ENCODE measurements at regions not wholly inside any gene's neighbourhood (a gene's known extent, or its start where the extent isn't known, plus 50 kb on each side); places are given as distances from the start of the nearest gene placed in this dataset.

DNA sequence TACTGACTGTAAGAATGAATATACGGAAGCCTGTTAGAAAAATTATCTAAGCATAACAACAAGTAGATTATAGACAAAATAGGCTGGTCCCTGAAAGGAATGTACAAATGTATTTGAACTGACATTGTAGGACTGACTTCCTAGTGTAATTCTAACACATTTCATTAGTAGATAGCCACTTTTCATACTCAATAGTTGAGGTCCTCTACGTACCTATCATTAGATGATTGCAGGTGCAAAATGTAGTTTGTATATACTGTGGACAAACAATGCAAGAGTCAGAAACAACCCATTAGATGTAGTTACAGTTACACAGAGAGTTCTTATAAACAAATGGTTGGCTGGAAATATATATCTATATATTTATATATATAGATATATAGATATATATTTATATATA, 402.3 kb upstream of the SLITRK6 start:
- Histone ChIP-seq H3K4me1 (ENCODE audit: insufficient read depth, insufficient read length) (no peaks in the 10 kb centered on the region), H3K9ac (ENCODE audit: insufficient read length, low read depth) (no peak overlapping the region), H3K9me3 (ENCODE audit: insufficient read depth, low read length) (no peaks in the 10 kb centered on the region), H3K4me3 (ENCODE audit: insufficient read length, low read depth) (no peak overlapping the region), H3K27me3 (ENCODE audit: insufficient read depth, insufficient read length) (no peaks in the 10 kb centered on the region), H3K36me3 (ENCODE audit: insufficient read depth, insufficient read length, low read length) (no peaks in the 10 kb centered on the region)
- TF ChIP-seq ZNF274 (IDR thresholded peaks at IDR 0.05; ENCODE audit: low read depth, low read length) (no peak), YY1 (IDR thresholded peaks at IDR 0.05; ENCODE audit: insufficient read depth, insufficient read length) (no peak), SUZ12 (IDR thresholded peaks at IDR 0.05; ENCODE audit: extremely low read depth, insufficient read depth, insufficient read length) (no peak)
- DNase-seq (ENCODE audit: low read depth, low spot score) = no peak

DNA sequence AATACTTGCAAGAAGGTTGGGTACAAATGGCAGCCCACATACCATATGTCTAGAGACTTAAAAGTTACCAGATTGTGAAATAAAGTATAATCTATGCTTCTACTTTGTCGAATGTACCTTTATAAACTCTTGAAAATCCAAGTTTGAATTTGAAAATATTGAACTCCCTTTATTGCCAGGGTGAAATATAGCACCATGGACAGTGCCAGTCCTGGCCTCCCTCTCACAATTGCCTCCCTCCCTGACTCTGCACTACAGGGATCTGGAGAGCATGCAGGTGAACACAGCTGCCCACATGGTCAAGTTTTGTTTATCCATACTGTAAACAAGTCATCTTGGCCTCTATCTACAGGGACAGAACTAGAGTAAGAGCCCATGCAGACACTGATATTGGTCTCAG, 394.1 kb upstream of the SLITRK6 start:
- no peaks in the 10 kb centered on the region for H3K4me1 ChIP-seq (ENCODE audit: insufficient read depth, insufficient read length)
- H3K36me3 ChIP-seq (ENCODE audit: insufficient read depth, insufficient read length, low read length) = no peaks in the 10 kb centered on the region
- no peaks in the 10 kb centered on the region for H3K9me3 ChIP-seq (ENCODE audit: insufficient read depth, low read length)
- no peak for DNase-seq (ENCODE audit: low read depth, low spot score)
- H3K9ac ChIP-seq (ENCODE audit: insufficient read length, low read depth) = no peak overlapping the region
- H3K27me3 ChIP-seq (ENCODE audit: insufficient read depth, insufficient read length) = no peaks in the 10 kb centered on the region
- TF ChIP-seq SUZ12 (IDR thresholded peaks at IDR 0.05; ENCODE audit: extremely low read depth, insufficient read depth, insufficient read length) (no peak), YY1 (IDR thresholded peaks at IDR 0.05; ENCODE audit: insufficient read depth, insufficient read length) (no peak), ZNF274 (IDR thresholded peaks at IDR 0.05; ENCODE audit: low read depth, low read length) (no peak)
- no peak overlapping the region for H3K4me3 ChIP-seq (ENCODE audit: insufficient read length, low read depth)

DNA sequence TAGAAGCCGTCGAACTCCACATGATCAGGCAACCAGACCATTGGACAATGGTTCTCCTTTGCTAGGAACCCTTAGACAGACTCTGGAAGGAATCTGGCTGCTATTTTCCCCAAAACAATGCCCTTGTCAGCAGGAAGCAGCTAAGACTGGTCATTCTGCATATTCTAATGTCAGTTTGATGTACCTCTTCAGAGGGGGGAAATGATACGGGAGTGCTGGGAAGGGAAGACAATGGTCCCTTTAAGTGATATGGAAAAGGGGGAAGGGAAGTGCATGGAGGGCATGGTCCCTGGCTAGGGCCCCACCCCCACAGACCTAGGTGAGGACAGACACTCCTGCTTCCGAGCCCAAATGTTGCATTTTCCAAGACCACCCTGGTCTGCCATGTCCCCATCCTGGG, 389.0 kb upstream of the SLITRK6 start:
- H3K9ac ChIP-seq (ENCODE audit: insufficient read length, low read depth) = no peak overlapping the region
- no peaks in the 10 kb centered on the region for H3K9me3 ChIP-seq (ENCODE audit: insufficient read depth, low read length)
- no peak for TF ChIP-seq YY1 (IDR thresholded peaks at IDR 0.05; ENCODE audit: insufficient read depth, insufficient read length)
- TF ChIP-seq SUZ12 (IDR thresholded peaks at IDR 0.05; ENCODE audit: extremely low read depth, insufficient read depth, insufficient read length) = no peak
- no peak for TF ChIP-seq ZNF274 (IDR thresholded peaks at IDR 0.05; ENCODE audit: low read depth, low read length)
- no peaks in the 10 kb centered on the region for H3K36me3 ChIP-seq (ENCODE audit: insufficient read depth, insufficient read length, low read length)
- no peak overlapping the region for H3K4me3 ChIP-seq (ENCODE audit: insufficient read length, low read depth)
- no peaks in the 10 kb centered on the region for H3K4me1 ChIP-seq (ENCODE audit: insufficient read depth, insufficient read length)
- peak; percentile 46 for DNase-seq (ENCODE audit: low read depth, low spot score)
- H3K27me3 ChIP-seq (ENCODE audit: insufficient read depth, insufficient read length) = no peaks in the 10 kb centered on the region

DNA sequence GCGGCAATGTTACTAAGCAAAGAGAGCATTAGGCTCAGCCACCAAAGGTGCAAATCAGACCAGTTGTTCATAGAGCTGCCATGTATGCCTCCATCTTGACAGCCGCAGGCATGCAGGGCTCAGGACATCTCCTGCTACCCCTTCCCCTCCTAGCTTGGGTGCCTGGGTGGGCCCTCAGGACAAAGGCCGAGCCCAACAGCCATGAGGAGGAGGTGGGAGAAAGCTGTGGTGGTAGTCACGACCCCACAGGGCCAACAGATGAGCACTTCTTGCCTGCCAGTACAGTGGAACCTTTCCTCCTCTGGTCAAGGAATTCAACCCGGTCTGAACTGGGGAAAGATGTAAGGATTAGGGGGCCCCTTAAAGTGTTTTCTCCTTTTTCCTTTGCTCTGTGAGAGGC, 386.4 kb upstream of the SLITRK6 start:
- no peak for DNase-seq (ENCODE audit: low read depth, low spot score)
- Histone ChIP-seq H3K4me3 (ENCODE audit: insufficient read length, low read depth) (no peak overlapping the region), H3K9ac (ENCODE audit: insufficient read length, low read depth) (no peak overlapping the region), H3K27me3 (ENCODE audit: insufficient read depth, insufficient read length) (no peaks in the 10 kb centered on the region), H3K36me3 (ENCODE audit: insufficient read depth, insufficient read length, low read length) (no peaks in the 10 kb centered on the region), H3K9me3 (ENCODE audit: insufficient read depth, low read length) (no peaks in the 10 kb centered on the region), H3K4me1 (ENCODE audit: insufficient read depth, insufficient read length) (no peaks in the 10 kb centered on the region)
- TF ChIP-seq ZNF274 (IDR thresholded peaks at IDR 0.05; ENCODE audit: low read depth, low read length) (no peak), YY1 (IDR thresholded peaks at IDR 0.05; ENCODE audit: insufficient read depth, insufficient read length) (no peak), SUZ12 (IDR thresholded peaks at IDR 0.05; ENCODE audit: extremely low read depth, insufficient read depth, insufficient read length) (no peak)

DNA sequence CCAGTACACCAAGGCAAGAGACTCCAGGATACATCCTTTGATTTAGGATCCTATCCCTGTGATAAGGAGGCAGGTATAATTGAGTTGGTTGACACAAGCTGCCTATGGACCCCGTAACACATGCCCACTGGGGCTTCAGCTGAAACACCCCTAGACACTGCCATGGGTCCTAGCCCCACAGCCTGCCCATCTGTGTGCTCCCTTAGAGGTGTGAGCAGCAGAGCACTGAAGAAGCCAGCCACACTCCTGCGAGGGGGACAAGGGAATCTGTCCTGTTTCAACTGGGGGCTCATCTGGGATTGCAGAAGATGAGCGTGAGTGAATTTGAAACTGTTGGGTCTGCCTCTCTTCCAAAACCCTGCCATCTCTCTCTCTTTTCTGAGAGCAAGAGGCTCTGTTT, 385.9 kb upstream of the SLITRK6 start:
- Histone ChIP-seq H3K4me1 (ENCODE audit: insufficient read depth, insufficient read length) (no peaks in the 10 kb centered on the region), H3K9ac (ENCODE audit: insufficient read length, low read depth) (no peak overlapping the region), H3K9me3 (ENCODE audit: insufficient read depth, low read length) (no peaks in the 10 kb centered on the region), H3K27me3 (ENCODE audit: insufficient read depth, insufficient read length) (no peaks in the 10 kb centered on the region), H3K4me3 (ENCODE audit: insufficient read length, low read depth) (no peak overlapping the region), H3K36me3 (ENCODE audit: insufficient read depth, insufficient read length, low read length) (no peaks in the 10 kb centered on the region)
- DNase-seq (ENCODE audit: low read depth, low spot score) = no peak
- TF ChIP-seq ZNF274 (IDR thresholded peaks at IDR 0.05; ENCODE audit: low read depth, low read length) = no peak
- no peak for TF ChIP-seq YY1 (IDR thresholded peaks at IDR 0.05; ENCODE audit: insufficient read depth, insufficient read length)
- TF ChIP-seq SUZ12 (IDR thresholded peaks at IDR 0.05; ENCODE audit: extremely low read depth, insufficient read depth, insufficient read length) = no peak

DNA sequence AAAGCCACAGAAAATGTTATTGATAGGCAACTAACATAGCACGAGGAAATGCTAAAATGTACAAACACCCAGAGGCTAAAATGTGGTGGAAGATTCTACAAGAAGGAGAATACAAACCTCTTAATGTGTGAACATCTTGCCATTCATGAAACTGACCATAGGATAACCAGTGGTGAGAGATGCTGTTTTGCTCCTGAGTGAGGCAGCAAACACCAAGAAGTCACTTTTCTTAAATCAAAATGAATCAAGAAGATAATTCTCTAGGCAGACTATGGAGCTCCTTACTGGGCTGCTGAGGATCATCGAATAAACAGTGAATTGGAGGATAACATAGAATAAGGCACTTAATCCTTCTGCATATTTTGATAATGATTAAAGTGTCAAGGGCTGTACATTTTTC, 375.4 kb upstream of the SLITRK6 start:
- DNase-seq (ENCODE audit: low read depth, low spot score) = no peak
- H3K9ac ChIP-seq (ENCODE audit: insufficient read length, low read depth) = no peak overlapping the region
- no peaks in the 10 kb centered on the region for H3K27me3 ChIP-seq (ENCODE audit: insufficient read depth, insufficient read length)
- H3K4me3 ChIP-seq (ENCODE audit: insufficient read length, low read depth) = no peak overlapping the region
- H3K36me3 ChIP-seq (ENCODE audit: insufficient read depth, insufficient read length, low read length) = no peaks in the 10 kb centered on the region
- H3K4me1 ChIP-seq (ENCODE audit: insufficient read depth, insufficient read length) = no peaks in the 10 kb centered on the region
- no peaks in the 10 kb centered on the region for H3K9me3 ChIP-seq (ENCODE audit: insufficient read depth, low read length)
- TF ChIP-seq YY1 (IDR thresholded peaks at IDR 0.05; ENCODE audit: insufficient read depth, insufficient read length) = no peak
- TF ChIP-seq ZNF274 (IDR thresholded peaks at IDR 0.05; ENCODE audit: low read depth, low read length) = no peak
- TF ChIP-seq SUZ12 (IDR thresholded peaks at IDR 0.05; ENCODE audit: extremely low read depth, insufficient read depth, insufficient read length) = no peak

DNA sequence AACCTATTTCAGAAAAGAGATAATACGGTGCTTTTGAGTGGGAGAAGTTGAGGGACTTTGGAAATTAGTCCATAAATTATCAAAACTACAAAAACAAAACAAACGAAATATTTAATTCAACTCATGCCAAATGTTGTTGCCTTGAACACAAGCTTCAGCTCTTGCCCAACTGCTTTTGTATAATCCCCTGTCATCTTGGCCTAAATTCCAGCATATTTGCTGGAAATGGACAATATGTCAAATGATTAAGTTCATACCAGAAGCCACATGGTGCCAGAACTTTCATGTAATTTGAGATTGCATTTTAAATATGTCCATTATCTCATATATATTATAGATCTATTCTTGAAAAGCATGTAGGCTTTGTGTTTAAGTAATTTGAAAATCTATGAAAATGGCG, 373.7 kb upstream of the SLITRK6 start:
- no peaks in the 10 kb centered on the region for H3K36me3 ChIP-seq (ENCODE audit: insufficient read depth, insufficient read length, low read length)
- no peak for DNase-seq (ENCODE audit: low read depth, low spot score)
- H3K9me3 ChIP-seq (ENCODE audit: insufficient read depth, low read length) = no peaks in the 10 kb centered on the region
- no peak overlapping the region for H3K4me3 ChIP-seq (ENCODE audit: insufficient read length, low read depth)
- H3K9ac ChIP-seq (ENCODE audit: insufficient read length, low read depth) = no peak overlapping the region
- no peaks in the 10 kb centered on the region for H3K4me1 ChIP-seq (ENCODE audit: insufficient read depth, insufficient read length)
- TF ChIP-seq YY1 (IDR thresholded peaks at IDR 0.05; ENCODE audit: insufficient read depth, insufficient read length) = no peak
- no peak for TF ChIP-seq SUZ12 (IDR thresholded peaks at IDR 0.05; ENCODE audit: extremely low read depth, insufficient read depth, insufficient read length)
- no peak for TF ChIP-seq ZNF274 (IDR thresholded peaks at IDR 0.05; ENCODE audit: low read depth, low read length)
- H3K27me3 ChIP-seq (ENCODE audit: insufficient read depth, insufficient read length) = no peaks in the 10 kb centered on the region

DNA sequence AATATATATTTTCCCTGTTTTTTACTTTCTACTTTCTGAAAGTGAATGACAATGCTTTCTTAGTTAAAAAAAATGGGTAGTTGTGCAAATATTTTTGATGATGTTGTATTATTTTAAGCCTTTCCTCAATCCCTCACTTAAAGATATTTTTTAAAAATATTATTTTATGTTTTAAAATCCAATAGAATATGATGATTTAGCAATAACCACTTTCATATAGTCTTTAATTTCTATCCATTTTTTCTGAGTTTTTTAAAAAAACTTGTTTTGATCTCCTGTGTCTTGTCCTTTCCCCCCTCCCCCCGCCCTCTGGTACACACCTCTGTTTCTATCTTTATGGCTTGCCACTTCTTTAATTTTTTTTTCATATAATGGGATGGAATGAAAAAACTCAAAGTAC, 362.0 kb upstream of the SLITRK6 start:
- no peak overlapping the region for H3K4me3 ChIP-seq (ENCODE audit: insufficient read length, low read depth)
- no peak for DNase-seq (ENCODE audit: low read depth, low spot score)
- H3K27me3 ChIP-seq (ENCODE audit: insufficient read depth, insufficient read length) = no peaks in the 10 kb centered on the region
- H3K4me1 ChIP-seq (ENCODE audit: insufficient read depth, insufficient read length) = no peaks in the 10 kb centered on the region
- TF ChIP-seq SUZ12 (IDR thresholded peaks at IDR 0.05; ENCODE audit: extremely low read depth, insufficient read depth, insufficient read length) = no peak
- no peak for TF ChIP-seq ZNF274 (IDR thresholded peaks at IDR 0.05; ENCODE audit: low read depth, low read length)
- no peak overlapping the region for H3K9ac ChIP-seq (ENCODE audit: insufficient read length, low read depth)
- H3K9me3 ChIP-seq (ENCODE audit: insufficient read depth, low read length) = no peaks in the 10 kb centered on the region
- no peaks in the 10 kb centered on the region for H3K36me3 ChIP-seq (ENCODE audit: insufficient read depth, insufficient read length, low read length)

Data from NT2/D1 (cell line).